ENCODE measurements at regions not wholly inside any gene's neighbourhood (a gene's known extent, or its start where the extent isn't known, plus 50 kb on each side); places are given as distances from the start of the nearest gene placed in this dataset.

DNA sequence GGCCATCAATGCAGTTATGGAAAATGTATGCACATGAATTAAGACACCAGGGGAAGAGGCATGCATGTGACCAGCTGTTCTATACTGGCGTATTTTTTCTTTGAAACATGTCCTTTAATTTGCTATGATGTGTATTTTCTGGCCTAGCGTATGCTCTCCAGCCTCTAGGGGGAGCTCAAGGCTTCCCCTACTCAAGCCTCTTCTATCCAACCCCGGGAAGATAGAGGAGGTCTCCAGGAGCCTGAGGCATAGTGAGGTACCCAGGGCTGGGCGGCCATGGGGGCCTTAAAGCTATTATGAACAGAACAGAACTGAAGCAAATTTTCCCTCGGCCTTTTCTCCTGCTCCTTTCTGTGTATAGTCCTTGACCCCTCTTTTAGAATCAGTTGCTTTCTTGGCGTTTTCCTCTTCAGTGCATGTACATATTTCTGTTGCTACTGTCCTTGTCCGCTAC, 528.9 kb downstream of the MAFB start:
- peak in 1 of 3 donors; percentile 20 for DNase-seq
- Histone ChIP-seq H3K36me3 (ENCODE audit: control insufficient read depth, insufficient read depth, low read length) (no peaks in the 10 kb centered on the region), H3K27me3 (ENCODE audit: control insufficient read depth, insufficient read depth, low read length) (no peaks in the 10 kb centered on the region), H3K4me3 (ENCODE audit: low read depth, low read length) (no peak overlapping the region), H3K9me3 (ENCODE audit: control insufficient read depth in 2 of 2, low read length in 2 of 2) (no peaks in the 10 kb centered on the region), H3K4me1 (ENCODE audit: control insufficient read depth, insufficient read depth, low read length, poor library complexity, severe bottlenecking) (no peaks in the 10 kb centered on the region), H3K27ac (ENCODE audit: insufficient read depth, low read length, poor library complexity, severe bottlenecking) (no peak overlapping the region)
- Mint-ChIP-seq H3K4me1 (no peaks in the 10 kb centered on the region), H3K4me3 (no peak overlapping the region), H3K27ac (no peak overlapping the region), H3K36me3 (no peaks in the 10 kb centered on the region), H3K27me3 (peaks cover 4% of the 10 kb centered on the region), H3K9me3 (peaks cover 0 to 2% (median 0%) of the 10 kb centered on the region in 7 donors)
- no peak for ATAC-seq (ENCODE audit: low read depth in 2 of 2)

DNA sequence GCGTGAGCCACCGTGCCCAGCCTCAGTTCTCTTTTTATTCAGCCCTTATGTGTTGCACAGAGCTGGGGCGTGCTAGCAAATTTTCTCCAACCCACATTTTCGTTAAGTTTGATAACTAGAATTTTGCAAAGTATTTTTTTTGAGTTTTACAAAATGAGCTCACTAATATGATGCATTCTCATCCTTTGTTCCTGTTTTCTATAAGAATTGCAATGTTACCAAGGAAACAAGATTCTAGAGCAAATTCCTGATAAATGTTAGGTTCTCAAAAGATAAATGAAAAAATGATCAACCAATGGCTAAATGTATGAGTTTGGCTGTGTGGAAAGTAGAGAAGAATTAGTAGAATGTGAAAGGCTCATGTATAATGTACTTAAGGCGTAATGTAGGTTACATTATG, 529.8 kb downstream of the MAFB start:
- Histone ChIP-seq H3K36me3 (ENCODE audit: control insufficient read depth, insufficient read depth, low read length) (no peaks in the 10 kb centered on the region), H3K4me3 (ENCODE audit: low read depth, low read length) (no peak overlapping the region), H3K4me1 (ENCODE audit: control insufficient read depth, insufficient read depth, low read length, poor library complexity, severe bottlenecking) (no peaks in the 10 kb centered on the region), H3K9me3 (ENCODE audit: control insufficient read depth in 2 of 2, low read length in 2 of 2) (no peaks in the 10 kb centered on the region), H3K27me3 (ENCODE audit: control insufficient read depth, insufficient read depth, low read length) (no peaks in the 10 kb centered on the region), H3K27ac (ENCODE audit: insufficient read depth, low read length, poor library complexity, severe bottlenecking) (no peak overlapping the region)
- H3K27me3 Mint-ChIP-seq = peaks cover 4% of the 10 kb centered on the region
- no peak for DNase-seq
- H3K4me1 Mint-ChIP-seq = no peaks in the 10 kb centered on the region
- no peak overlapping the region for H3K27ac Mint-ChIP-seq
- no peak overlapping the region for H3K4me3 Mint-ChIP-seq
- no peak for ATAC-seq (ENCODE audit: low read depth in 2 of 2)
- peaks cover 0 to 2% (median 0%) of the 10 kb centered on the region in 7 donors for H3K9me3 Mint-ChIP-seq
- H3K36me3 Mint-ChIP-seq = no peaks in the 10 kb centered on the region

DNA sequence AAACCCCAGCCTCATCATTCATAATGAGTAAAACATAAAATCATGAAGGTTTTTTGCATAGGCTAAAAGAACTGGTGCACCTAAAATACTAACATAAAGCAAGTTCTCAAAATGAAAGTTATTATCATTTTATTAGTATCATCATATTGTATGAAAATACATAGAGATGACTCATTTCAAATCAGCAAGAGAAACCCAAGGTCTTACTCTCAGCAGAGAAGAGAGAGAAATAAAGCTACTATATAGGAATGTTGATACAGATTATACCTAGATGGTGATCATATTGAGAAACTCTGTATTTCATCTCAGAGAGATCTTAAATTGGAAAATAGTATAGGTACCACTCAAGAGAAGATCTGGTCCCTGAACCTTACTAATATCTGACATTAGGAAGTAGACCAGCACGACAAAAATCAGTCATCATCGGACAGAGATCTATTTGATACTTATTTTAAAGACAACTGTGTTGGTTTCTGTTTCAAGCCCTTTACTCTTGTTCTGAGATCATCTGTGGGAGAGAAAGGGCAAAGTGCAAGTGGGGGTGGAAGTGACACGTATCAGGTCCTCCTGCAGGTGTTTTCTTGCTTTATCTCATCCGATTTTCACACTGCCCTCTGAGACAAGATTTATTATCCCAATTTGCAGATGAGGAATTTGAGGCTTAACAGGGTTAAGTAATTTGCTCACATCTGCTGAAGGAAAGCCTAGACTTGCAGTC, 532.3 kb downstream of the MAFB start:
- ATAC-seq (ENCODE audit: low read depth in 2 of 2) = no peak
- no peak overlapping the region for H3K27ac Mint-ChIP-seq
- H3K36me3 ChIP-seq (ENCODE audit: control insufficient read depth, insufficient read depth, low read length) = no peaks in the 10 kb centered on the region
- no peaks in the 10 kb centered on the region for H3K36me3 Mint-ChIP-seq
- H3K27me3 ChIP-seq (ENCODE audit: control insufficient read depth, insufficient read depth, low read length) = no peaks in the 10 kb centered on the region
- H3K4me1 ChIP-seq (ENCODE audit: control insufficient read depth, insufficient read depth, low read length, poor library complexity, severe bottlenecking) = no peaks in the 10 kb centered on the region
- H3K4me1 Mint-ChIP-seq = no peaks in the 10 kb centered on the region
- H3K9me3 ChIP-seq (ENCODE audit: control insufficient read depth in 2 of 2, low read length in 2 of 2) = no peaks in the 10 kb centered on the region
- H3K4me3 ChIP-seq (ENCODE audit: low read depth, low read length) = no peak overlapping the region
- H3K9me3 Mint-ChIP-seq = peaks cover 0 to 2% (median 0%) of the 10 kb centered on the region in 7 donors
- no peak for DNase-seq
- no peak overlapping the region for H3K4me3 Mint-ChIP-seq
- H3K27me3 Mint-ChIP-seq = peaks cover 4% of the 10 kb centered on the region
- no peak overlapping the region for H3K27ac ChIP-seq (ENCODE audit: insufficient read depth, low read length, poor library complexity, severe bottlenecking)

DNA sequence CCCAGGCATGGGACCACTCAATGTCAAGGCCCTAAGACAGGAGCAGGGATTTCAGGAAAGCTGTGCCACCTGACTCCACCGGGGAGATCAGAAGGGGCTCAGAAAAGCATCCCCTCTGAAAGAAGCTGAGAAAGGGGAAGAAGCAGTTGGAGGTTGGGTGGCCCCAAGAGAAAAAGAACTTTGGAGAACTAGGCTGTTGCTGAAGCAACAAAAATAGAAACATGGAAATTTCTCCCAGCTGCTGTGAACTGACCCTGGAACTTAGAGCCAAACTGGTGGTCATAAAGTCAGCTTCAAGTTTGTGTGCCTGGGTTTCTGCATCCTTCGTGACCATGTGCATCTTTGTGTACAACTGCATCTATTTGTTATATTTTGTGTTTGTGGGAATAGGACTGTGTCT, 534.5 kb downstream of the MAFB start:
- Histone ChIP-seq H3K36me3 (ENCODE audit: control insufficient read depth, insufficient read depth, low read length) (no peaks in the 10 kb centered on the region), H3K4me3 (ENCODE audit: low read depth, low read length) (no peak overlapping the region), H3K9me3 (ENCODE audit: control insufficient read depth in 2 of 2, low read length in 2 of 2) (no peaks in the 10 kb centered on the region), H3K27ac (ENCODE audit: insufficient read depth, low read length, poor library complexity, severe bottlenecking) (no peak overlapping the region), H3K4me1 (ENCODE audit: control insufficient read depth, insufficient read depth, low read length, poor library complexity, severe bottlenecking) (no peaks in the 10 kb centered on the region), H3K27me3 (ENCODE audit: control insufficient read depth, insufficient read depth, low read length) (no peaks in the 10 kb centered on the region)
- Mint-ChIP-seq H3K27me3 (peaks cover 8% of the 10 kb centered on the region), H3K4me3 (no peak overlapping the region), H3K9me3 (peaks cover 0 to 2% (median 0%) of the 10 kb centered on the region in 7 donors), H3K27ac (no peak overlapping the region), H3K36me3 (no peaks in the 10 kb centered on the region), H3K4me1 (no peaks in the 10 kb centered on the region)
- no peak for ATAC-seq (ENCODE audit: low read depth in 2 of 2)
- no peak for DNase-seq

DNA sequence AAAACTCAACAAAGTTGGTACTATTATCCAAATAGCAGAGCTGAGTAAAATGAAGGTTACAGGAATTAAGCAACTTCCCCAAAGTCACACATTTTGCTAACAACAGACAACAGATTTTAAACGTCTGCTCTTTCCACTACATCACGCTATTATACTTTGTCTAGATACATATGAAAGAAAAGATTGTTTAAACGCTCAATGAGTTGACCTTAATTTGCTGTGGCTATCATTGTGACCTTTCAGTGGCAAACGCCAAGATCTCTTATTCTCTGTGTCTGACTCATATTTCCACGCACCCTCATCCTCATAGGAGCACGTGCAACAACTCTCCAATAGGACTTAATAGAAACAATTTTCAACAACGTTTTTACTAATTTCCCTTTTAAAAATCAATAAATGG, 540.1 kb downstream of the MAFB start:
- no peaks in the 10 kb centered on the region for H3K27me3 ChIP-seq (ENCODE audit: control insufficient read depth, insufficient read depth, low read length)

DNA sequence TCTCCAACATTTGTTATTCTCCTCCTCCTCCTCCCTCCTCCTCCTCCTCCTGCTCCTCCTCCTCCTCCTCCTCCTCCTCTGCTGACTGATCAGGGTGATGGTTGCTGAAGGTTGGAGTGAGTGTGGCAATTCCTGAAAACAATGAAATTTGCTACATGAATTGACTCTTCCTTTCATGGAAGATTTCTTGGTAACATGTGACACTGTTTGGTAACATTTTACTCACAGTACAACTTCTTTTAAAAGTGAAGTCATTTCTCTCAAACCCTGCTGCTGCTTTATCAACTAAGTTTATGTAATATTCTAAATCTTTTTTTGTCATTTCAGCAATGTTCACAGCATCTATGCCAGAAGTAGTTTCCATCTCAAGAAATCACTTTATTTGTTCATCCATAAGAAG, 543.0 kb downstream of the MAFB start:
- Mint-ChIP-seq H3K4me1 (no peaks in the 10 kb centered on the region), H3K4me3 (no peak overlapping the region), H3K9me3 (peaks cover 0 to 6% (median 2%) of the 10 kb centered on the region in 7 donors), H3K27me3 (peaks cover 7% of the 10 kb centered on the region), H3K27ac (no peak overlapping the region), H3K36me3 (no peaks in the 10 kb centered on the region)
- ATAC-seq (ENCODE audit: low read depth in 2 of 2) (no peak), DNase-seq (no peak)
- H3K4me3 ChIP-seq (ENCODE audit: low read depth, low read length) = no peak overlapping the region
- H3K9me3 ChIP-seq (ENCODE audit: control insufficient read depth in 2 of 2, low read length in 2 of 2) = no peaks in the 10 kb centered on the region
- no peaks in the 10 kb centered on the region for H3K4me1 ChIP-seq (ENCODE audit: control insufficient read depth, insufficient read depth, low read length, poor library complexity, severe bottlenecking)
- H3K36me3 ChIP-seq (ENCODE audit: control insufficient read depth, insufficient read depth, low read length) = no peaks in the 10 kb centered on the region
- H3K27ac ChIP-seq (ENCODE audit: insufficient read depth, low read length, poor library complexity, severe bottlenecking) = no peak overlapping the region
- no peaks in the 10 kb centered on the region for H3K27me3 ChIP-seq (ENCODE audit: control insufficient read depth, insufficient read depth, low read length)

More for the DNA sequence above, 540.1 kb downstream of the MAFB start:
- Mint-ChIP-seq H3K27ac (no peak overlapping the region), H3K36me3 (no peaks in the 10 kb centered on the region), H3K4me3 (no peak overlapping the region), H3K27me3 (peaks cover 7% of the 10 kb centered on the region), H3K9me3 (peaks cover 0 to 6% (median 2%) of the 10 kb centered on the region in 7 donors), H3K4me1 (no peaks in the 10 kb centered on the region)
- ATAC-seq (ENCODE audit: low read depth in 2 of 2) (no peak), DNase-seq (no peak)
- Histone ChIP-seq H3K36me3 (ENCODE audit: control insufficient read depth, insufficient read depth, low read length) (no peaks in the 10 kb centered on the region), H3K27ac (ENCODE audit: insufficient read depth, low read length, poor library complexity, severe bottlenecking) (no peak overlapping the region), H3K4me3 (ENCODE audit: low read depth, low read length) (no peak overlapping the region), H3K9me3 (ENCODE audit: control insufficient read depth in 2 of 2, low read length in 2 of 2) (no peaks in the 10 kb centered on the region), H3K4me1 (ENCODE audit: control insufficient read depth, insufficient read depth, low read length, poor library complexity, severe bottlenecking) (no peaks in the 10 kb centered on the region)

DNA sequence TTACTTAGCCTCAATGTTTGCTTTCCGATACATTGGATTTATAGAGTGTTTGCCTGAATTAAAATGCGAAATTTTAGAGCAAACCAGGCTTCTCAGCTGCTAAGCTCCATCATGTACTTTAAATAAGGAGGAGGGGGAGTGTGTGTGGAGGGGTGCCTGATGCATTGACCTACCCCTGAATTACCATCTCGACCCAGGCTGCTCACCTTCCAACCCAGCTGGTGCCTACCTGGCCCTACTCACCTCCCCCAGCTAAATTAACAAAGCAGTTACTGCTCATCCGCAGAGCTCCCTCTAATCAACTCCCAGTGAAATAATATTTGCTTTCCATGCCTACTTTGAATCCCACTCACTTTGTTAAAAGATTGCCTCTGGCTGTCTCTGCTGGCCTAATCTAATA, 544.5 kb downstream of the MAFB start:
- Histone ChIP-seq H3K27ac (ENCODE audit: insufficient read depth, low read length, poor library complexity, severe bottlenecking) (no peak overlapping the region), H3K9me3 (ENCODE audit: control insufficient read depth in 2 of 2, low read length in 2 of 2) (no peaks in the 10 kb centered on the region), H3K4me1 (ENCODE audit: control insufficient read depth, insufficient read depth, low read length, poor library complexity, severe bottlenecking) (no peaks in the 10 kb centered on the region), H3K4me3 (ENCODE audit: low read depth, low read length) (no peak overlapping the region), H3K27me3 (ENCODE audit: control insufficient read depth, insufficient read depth, low read length) (no peaks in the 10 kb centered on the region), H3K36me3 (ENCODE audit: control insufficient read depth, insufficient read depth, low read length) (no peaks in the 10 kb centered on the region)
- Mint-ChIP-seq H3K4me3 (no peak overlapping the region), H3K27me3 (peaks cover 2% of the 10 kb centered on the region), H3K4me1 (no peaks in the 10 kb centered on the region), H3K9me3 (peaks cover 0 to 7% (median under 1%) of the 10 kb centered on the region in 7 donors), H3K36me3 (no peaks in the 10 kb centered on the region), H3K27ac (no peak overlapping the region)
- ATAC-seq (ENCODE audit: low read depth in 2 of 2) (no peak), DNase-seq (no peak)

DNA sequence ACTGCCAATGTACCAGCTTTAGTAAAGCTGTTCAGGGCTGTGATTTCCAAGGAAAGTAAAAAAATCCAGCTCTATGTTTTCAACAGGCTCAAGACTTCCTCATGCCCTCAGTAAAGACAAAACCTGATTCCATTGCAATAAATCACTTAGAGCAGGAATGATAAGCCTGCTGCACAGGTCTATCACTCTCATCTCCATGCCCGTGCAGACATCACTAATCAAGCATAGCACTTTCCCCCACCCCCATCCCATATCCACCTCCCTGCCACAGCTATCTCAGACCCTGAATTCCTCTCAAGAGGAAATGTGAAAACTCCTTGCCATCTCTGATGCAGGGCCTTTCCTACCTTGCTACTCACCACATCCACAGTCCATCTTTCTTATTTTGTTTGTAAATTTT, 554.9 kb downstream of the MAFB start:
- Histone ChIP-seq H3K4me3 (ENCODE audit: low read depth, low read length) (no peak overlapping the region), H3K27ac (ENCODE audit: insufficient read depth, low read length, poor library complexity, severe bottlenecking) (no peak overlapping the region), H3K4me1 (ENCODE audit: control insufficient read depth, insufficient read depth, low read length, poor library complexity, severe bottlenecking) (no peaks in the 10 kb centered on the region), H3K9me3 (ENCODE audit: control insufficient read depth in 2 of 2, low read length in 2 of 2) (no peaks in the 10 kb centered on the region), H3K27me3 (ENCODE audit: control insufficient read depth, insufficient read depth, low read length) (no peaks in the 10 kb centered on the region), H3K36me3 (ENCODE audit: control insufficient read depth, insufficient read depth, low read length) (no peaks in the 10 kb centered on the region)
- no peak overlapping the region for H3K27ac Mint-ChIP-seq
- H3K9me3 Mint-ChIP-seq = peaks cover 0 to 7% (median 0%) of the 10 kb centered on the region in 7 donors
- no peaks in the 10 kb centered on the region for H3K36me3 Mint-ChIP-seq
- H3K27me3 Mint-ChIP-seq = no peaks in the 10 kb centered on the region
- no peak for ATAC-seq (ENCODE audit: low read depth in 2 of 2)
- H3K4me1 Mint-ChIP-seq = no peaks in the 10 kb centered on the region
- no peak for DNase-seq
- H3K4me3 Mint-ChIP-seq = no peak overlapping the region

Data from CD4-positive, CD25-positive, alpha-beta regulatory T cell (primary cell).